Esophagus squamous epithelium (tissue), 5 donors: ENCODE measurements at regions not wholly inside any gene's neighbourhood (a gene's known extent, or its start where the extent isn't known, plus 50 kb on each side); places are given as distances from the start of the nearest gene placed in this dataset.

ENCODE experiments used
- DNase-seq: peaks from one replicate; lab custom pipeline; 2025; lab: John Stamatoyannopoulos, UW
- H3K27ac ChIP-seq, 4 donors: fragments of 200-600 bp; sonication (generic); one replicate each; pipeline ENCODE4 v1.5.1; 2016 to 2019; ENCODE audit warnings: mild to moderate bottlenecking in 1 of 4
- H3K27me3 ChIP-seq, 4 donors: fragments of 200-600 bp; sonication (generic); 1 replicate in 3 of 4; 2 replicates in 1 of 4; pipeline versions ENCODE4 v1.5.1 to v1.6.0; 2017 to 2021; ENCODE audit warnings: antibody characterized with exemption in 1 of 4
- H3K36me3 ChIP-seq, 3 donors: fragments of 200-600 bp; sonication (generic); one replicate each; pipeline ENCODE4 v1.5.1; 2016 to 2019
- H3K4me1 ChIP-seq, 3 donors: fragments of 200-600 bp; sonication (generic); one replicate each; pipeline ENCODE4 v1.5.1; 2017 to 2019
- H3K4me3 ChIP-seq, 4 donors: fragments of 200-600 bp; sonication (generic); 1 replicate in 3 of 4; 2 replicates in 1 of 4; pipeline ENCODE4 v1.5.1; 2016 to 2019; ENCODE audit warnings: mild to moderate bottlenecking in 2 of 4, moderate library complexity in 1 of 4
- H3K9me3 ChIP-seq, 3 donors: fragments of 200-600 bp; sonication (generic); one replicate each; pipeline ENCODE4 v1.5.1; 2016 to 2019
- CTCF ChIP-seq, 6 experiments: fragments of 450-650 bp in 4 of 6; fragments of 200-600 bp in 2 of 6; sonication (generic) in 2 of 6; IDR thresholded peaks; one replicate each; pipeline ENCODE4 v1.5.1; 2016 to 2019; ENCODE audit warnings: antibody characterized with exemption in 6 of 6, mild to moderate bottlenecking in 4 of 6, moderate library complexity in 4 of 6
- POLR2A ChIP-seq, 4 donors: fragments of 450-650 bp; IDR thresholded peaks; one replicate each; pipeline ENCODE4 v1.6.1; 2017; ENCODE audit warnings: antibody characterized with exemption in 4 of 4, mild to moderate bottlenecking in 4 of 4, moderate library complexity in 3 of 4
- WGBS, 2 donors: methylation state at CpG; one replicate each; pipeline ENCODE4 v1.1.5; 2018; 5-methylcytosine and 5-hydroxymethylcytosine counted together
- intact Hi-C: fragments of 100-400 bp; cut with DNase I; formaldehyde crosslinking; loops from one replicate; pipeline ENCODE4 v1.15.0; 2022
- donor health status: DM: yes; HTN: yes; CAD: no.

GRCh38 chr6:62466607-62467006, 180.6 kb upstream of the KHDRBS2 start:
- intact Hi-C loops, result no loop called here
- 71 to 86% methylated on average over 2 of the region's 2 CpGs for WGBS, 2 donors
- no peak for DNase-seq

DNA sequence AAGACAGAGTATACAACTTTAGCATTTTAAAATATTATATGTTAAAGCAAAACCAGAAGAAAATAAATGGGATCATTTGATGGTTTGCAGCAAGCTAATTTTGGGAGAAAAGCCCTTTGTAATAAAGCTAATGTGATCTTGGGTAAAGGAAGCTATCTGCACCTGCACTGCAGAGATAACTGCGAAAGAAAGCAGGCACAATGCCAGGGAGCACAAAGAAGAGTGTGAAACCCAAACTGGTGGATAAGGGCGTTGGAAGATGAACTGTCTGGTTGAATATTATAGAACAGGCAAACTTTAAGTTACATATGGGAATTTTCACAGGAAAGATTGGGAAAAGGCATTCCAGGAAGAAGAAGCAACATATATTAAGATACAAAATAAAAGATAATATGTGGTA, 179.2 kb upstream of the KHDRBS2 start:
- intact Hi-C loops, result no loop called here
- TF ChIP-seq POLR2A (IDR thresholded peaks at IDR 0.05) (no peak), CTCF (IDR thresholded peaks at IDR 0.05) (no peak)
- WGBS, 2 donors, result 36 to 42% methylated on average over 2 of the region's 2 CpGs
- H3K27ac ChIP-seq, result no peak overlapping the region
- H3K27me3 ChIP-seq, result no peaks in the 10 kb centered on the region
- H3K4me3 ChIP-seq, result no peak overlapping the region
- no peaks in the 10 kb centered on the region for H3K4me1 ChIP-seq
- no peaks in the 10 kb centered on the region for H3K36me3 ChIP-seq
- H3K9me3 ChIP-seq, result no peaks in the 10 kb centered on the region
- no peak for DNase-seq

More at GRCh38 chr6:62466607-62467006, 180.6 kb upstream of the KHDRBS2 start:
- Histone ChIP-seq H3K4me3 (no peak overlapping the region), H3K27me3 (no peaks in the 10 kb centered on the region), H3K36me3 (no peaks in the 10 kb centered on the region), H3K9me3 (no peaks in the 10 kb centered on the region), H3K4me1 (no peaks in the 10 kb centered on the region), H3K27ac (no peak overlapping the region)
- no peak for TF ChIP-seq CTCF (IDR thresholded peaks at IDR 0.05)
- no peak for TF ChIP-seq POLR2A (IDR thresholded peaks at IDR 0.05)

DNA sequence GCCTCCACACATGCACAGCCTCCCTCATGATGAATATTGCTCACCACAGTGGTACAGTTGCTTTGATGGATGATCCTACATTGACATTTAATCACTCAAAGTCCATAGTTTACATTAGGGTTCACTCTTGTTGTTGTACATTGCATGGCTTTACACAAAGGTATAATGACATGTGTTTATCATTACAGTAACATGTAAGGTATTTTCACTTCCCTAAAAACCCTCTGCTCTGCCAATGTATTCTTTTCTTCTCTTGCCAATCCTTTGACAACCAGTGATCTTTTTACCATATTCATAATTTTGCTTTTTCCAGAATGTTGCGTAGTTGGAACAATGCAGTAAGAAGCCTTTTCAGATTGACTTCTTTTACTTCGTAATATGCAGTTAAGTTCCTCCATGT, 166.6 kb upstream of the KHDRBS2 start:
- H3K4me3 ChIP-seq, result no peak overlapping the region
- TF ChIP-seq CTCF (IDR thresholded peaks at IDR 0.05) (no peak), POLR2A (IDR thresholded peaks at IDR 0.05) (no peak)

GRCh38 chr6:62446647-62447316, 160.8 kb upstream of the KHDRBS2 start:
- H3K4me3 ChIP-seq, result no peak overlapping the region
- no peaks in the 10 kb centered on the region for H3K4me1 ChIP-seq
- no peaks in the 10 kb centered on the region for H3K36me3 ChIP-seq
- H3K27me3 ChIP-seq, result no peaks in the 10 kb centered on the region
- intact Hi-C loops, result no loop called here
- TF ChIP-seq CTCF (IDR thresholded peaks at IDR 0.05), result no peak
- TF ChIP-seq POLR2A (IDR thresholded peaks at IDR 0.05), result no peak
- DNase-seq, result no peak
- WGBS, 2 donors, result 46 to 62% methylated on average over 2 of the region's 2 CpGs
- H3K27ac ChIP-seq, result no peak overlapping the region
- peaks cover 0 to 5% (median 0%) of the 10 kb centered on the region in 3 donors for H3K9me3 ChIP-seq

More for the DNA sequence above, 166.6 kb upstream of the KHDRBS2 start:
- no peaks in the 10 kb centered on the region for H3K36me3 ChIP-seq
- intact Hi-C loops, result no loop called here
- peaks cover 0 to 4% (median 0%) of the 10 kb centered on the region in 3 donors for H3K9me3 ChIP-seq
- WGBS, 2 donors, result 86 to 96% methylated on average over 2 of the region's 2 CpGs
- no peaks in the 10 kb centered on the region for H3K27me3 ChIP-seq
- no peak overlapping the region for H3K27ac ChIP-seq
- DNase-seq, result no peak
- no peaks in the 10 kb centered on the region for H3K4me1 ChIP-seq

DNA sequence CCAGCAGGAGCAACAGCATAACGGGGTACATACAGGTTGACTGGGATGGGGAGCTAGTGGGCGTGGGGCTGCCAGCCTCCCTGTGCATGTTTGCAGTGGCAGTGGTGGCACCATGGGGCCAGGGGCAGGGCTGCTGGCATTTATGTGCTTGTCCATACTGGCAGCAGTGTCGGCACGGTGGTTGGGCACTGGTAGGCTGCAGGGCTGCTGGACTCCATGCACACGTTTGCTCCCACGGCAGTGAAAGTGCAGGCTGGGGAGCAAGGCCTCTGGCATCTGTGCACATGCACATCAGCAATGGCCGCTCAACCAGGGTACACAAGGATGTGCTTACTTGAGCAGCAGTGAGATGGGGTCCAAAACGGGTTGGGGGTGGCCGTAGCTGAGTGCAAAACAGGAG, 159.5 kb upstream of the KHDRBS2 start:
- Histone ChIP-seq H3K4me1 (no peaks in the 10 kb centered on the region), H3K27ac (no peak overlapping the region), H3K9me3 (peaks cover 0 to 10% (median 0%) of the 10 kb centered on the region in 3 donors), H3K4me3 (no peak overlapping the region), H3K27me3 (no peaks in the 10 kb centered on the region), H3K36me3 (no peaks in the 10 kb centered on the region)
- no peak for DNase-seq
- WGBS, 2 donors, result 57% methylated on average over 1 to 2 of the region's 9 CpGs
- TF ChIP-seq POLR2A (IDR thresholded peaks at IDR 0.05) (no peak), CTCF (IDR thresholded peaks at IDR 0.05) (no peak)
- intact Hi-C loops, result no loop called here
